ENCODE measurements at regions not wholly inside any gene's neighbourhood (a gene's known extent, or its start where the extent isn't known, plus 50 kb on each side); places are given as distances from the start of the nearest gene placed in this dataset.

DNA sequence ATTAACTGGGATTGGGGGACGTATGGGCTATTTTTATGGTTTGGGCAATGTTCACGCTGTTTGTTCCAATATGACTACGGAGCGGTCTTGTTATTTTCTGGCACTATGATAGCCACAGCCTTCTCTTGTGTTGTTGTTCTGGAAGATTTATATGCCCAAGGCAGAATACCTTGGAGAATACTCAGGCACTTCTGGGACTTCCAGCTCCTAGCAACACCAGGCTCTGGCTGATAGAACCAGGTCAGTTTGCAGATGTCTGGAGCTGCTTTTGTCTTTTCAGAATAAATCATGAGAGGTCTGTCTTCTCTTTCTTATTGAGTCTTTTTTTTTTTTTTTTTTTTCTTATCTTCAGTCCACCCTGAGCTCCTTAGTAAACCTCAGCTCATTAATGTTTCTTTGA, 262.5 kb downstream of the MED10 start:
- TF ChIP-seq, protein P1, sequence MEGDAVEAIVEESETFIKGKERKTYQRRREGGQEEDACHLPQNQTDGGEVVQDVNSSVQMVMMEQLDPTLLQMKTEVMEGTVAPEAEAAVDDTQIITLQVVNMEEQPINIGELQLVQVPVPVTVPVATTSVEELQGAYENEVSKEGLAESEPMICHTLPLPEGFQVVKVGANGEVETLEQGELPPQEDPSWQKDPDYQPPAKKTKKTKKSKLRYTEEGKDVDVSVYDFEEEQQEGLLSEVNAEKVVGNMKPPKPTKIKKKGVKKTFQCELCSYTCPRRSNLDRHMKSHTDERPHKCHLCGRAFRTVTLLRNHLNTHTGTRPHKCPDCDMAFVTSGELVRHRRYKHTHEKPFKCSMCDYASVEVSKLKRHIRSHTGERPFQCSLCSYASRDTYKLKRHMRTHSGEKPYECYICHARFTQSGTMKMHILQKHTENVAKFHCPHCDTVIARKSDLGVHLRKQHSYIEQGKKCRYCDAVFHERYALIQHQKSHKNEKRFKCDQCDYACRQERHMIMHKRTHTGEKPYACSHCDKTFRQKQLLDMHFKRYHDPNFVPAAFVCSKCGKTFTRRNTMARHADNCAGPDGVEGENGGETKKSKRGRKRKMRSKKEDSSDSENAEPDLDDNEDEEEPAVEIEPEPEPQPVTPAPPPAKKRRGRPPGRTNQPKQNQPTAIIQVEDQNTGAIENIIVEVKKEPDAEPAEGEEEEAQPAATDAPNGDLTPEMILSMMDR (IDR thresholded peaks at IDR 0.05): no peak
- TF ChIP-seq POLR2A (IDR thresholded peaks at IDR 0.05): no peak

All from thyroid gland (tissue), 4 donors.